GM20000 (cell line): ENCODE measurements at regions not wholly inside any gene's neighbourhood (a gene's known extent, or its start where the extent isn't known, plus 50 kb on each side); places are given as distances from the start of the nearest gene placed in this dataset.

Experiments
- DNase-seq: peaks from one replicate; pipeline ENCODE4 v3.0.0; 2012; ENCODE audit warnings: low spot score
- TF ChIP-seq, protein P1 (sequence below): IDR thresholded peaks from 2 replicates; pipeline ENCODE4 v1.5.1; 2012; ENCODE audit warnings: mild to moderate bottlenecking, control low read depth; ENCODE audit errors: extremely low read depth, missing control alignments

DNA sequence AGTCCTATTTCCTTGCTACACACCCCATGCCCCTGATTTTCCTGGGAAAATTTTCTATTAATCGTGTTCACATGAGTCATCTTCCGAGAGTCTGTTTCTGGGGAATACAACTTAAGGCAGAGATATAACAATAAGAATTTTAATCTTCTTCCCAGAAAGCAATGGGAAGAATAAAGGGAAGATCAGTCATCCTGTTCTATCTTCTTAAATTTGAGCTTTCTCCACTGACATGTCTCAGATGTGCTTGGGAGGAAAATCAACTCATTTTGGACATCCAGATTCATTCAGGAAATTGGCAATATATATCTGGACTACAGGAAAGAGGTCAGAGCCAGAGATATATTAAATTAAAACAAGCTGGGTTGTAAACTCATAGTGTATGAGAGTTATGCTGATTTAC, 62.3 kb upstream of the SPAG16 start:
- TF ChIP-seq, protein P1, sequence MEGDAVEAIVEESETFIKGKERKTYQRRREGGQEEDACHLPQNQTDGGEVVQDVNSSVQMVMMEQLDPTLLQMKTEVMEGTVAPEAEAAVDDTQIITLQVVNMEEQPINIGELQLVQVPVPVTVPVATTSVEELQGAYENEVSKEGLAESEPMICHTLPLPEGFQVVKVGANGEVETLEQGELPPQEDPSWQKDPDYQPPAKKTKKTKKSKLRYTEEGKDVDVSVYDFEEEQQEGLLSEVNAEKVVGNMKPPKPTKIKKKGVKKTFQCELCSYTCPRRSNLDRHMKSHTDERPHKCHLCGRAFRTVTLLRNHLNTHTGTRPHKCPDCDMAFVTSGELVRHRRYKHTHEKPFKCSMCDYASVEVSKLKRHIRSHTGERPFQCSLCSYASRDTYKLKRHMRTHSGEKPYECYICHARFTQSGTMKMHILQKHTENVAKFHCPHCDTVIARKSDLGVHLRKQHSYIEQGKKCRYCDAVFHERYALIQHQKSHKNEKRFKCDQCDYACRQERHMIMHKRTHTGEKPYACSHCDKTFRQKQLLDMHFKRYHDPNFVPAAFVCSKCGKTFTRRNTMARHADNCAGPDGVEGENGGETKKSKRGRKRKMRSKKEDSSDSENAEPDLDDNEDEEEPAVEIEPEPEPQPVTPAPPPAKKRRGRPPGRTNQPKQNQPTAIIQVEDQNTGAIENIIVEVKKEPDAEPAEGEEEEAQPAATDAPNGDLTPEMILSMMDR, result no peak
- no peak for DNase-seq

GRCh38 chr2:213224366-213224765, 59.9 kb upstream of the SPAG16 start:
- no peak for DNase-seq
- TF ChIP-seq, protein P1, result no peak

DNA sequence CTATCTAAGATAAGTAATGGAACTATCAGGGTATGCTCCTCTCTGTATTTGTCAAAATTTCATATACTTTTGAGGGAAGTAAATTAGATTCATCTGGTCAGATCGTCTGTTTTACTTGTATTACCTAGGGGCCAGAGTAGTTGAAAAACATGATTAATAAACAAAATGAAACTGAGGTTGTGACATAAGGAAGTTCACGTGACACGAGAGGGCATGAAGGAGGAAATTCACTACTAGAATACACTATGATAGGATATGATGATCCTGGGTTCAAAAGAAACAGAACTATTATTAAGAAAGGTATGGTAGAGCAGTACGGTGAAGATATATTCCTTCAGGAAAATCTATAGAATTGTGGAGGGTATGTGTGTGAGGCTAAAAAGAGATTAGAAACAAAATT, 58.4 kb upstream of the SPAG16 start:
- no peak for DNase-seq
- TF ChIP-seq, protein P1, result no peak

GRCh38 chr2:213227458-213227857, 56.8 kb upstream of the SPAG16 start:
- TF ChIP-seq, protein P1, result no peak
- no peak for DNase-seq

GRCh38 chr2:213228638-213229037, 55.6 kb upstream of the SPAG16 start:
- TF ChIP-seq, protein P1, result no peak
- DNase-seq, result no peak

DNA sequence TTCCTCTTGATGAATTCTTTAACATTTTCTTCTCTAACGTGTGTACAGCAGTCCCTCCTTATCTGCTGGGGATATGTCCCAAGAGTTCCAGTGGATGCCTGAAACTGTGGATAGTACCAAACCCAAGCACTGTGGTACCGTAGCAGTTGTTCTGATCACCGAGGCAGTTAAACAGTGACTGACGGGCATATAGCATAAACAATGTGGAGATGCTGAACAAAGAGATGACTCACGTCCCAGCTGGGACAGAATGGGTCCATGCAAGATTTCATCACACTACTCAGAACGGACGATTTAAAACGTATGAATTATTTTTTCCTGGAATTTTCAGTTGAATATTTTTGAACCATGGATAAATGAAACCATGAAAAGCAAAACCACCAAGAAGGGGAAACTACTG, 54.5 kb upstream of the SPAG16 start:
- TF ChIP-seq, protein P1, result no peak
- DNase-seq, result no peak

DNA sequence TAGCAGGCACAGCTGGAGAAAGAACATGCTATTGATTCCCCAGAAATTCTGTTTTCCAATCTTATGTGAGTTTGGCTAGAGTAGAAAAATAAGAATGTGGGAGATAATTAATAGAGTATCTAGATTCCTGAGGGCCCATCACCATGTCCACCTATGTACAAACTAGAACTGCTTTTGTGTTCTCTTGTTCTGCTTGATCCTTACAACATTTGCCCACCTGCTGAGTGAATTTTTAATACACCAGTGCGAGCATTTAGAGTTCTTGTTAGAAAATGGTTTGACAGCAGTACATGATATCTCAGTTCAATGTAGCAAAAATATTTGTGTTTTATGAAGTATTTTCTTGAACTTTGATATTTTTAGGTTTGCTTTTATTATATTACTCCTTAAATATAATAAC, 52.3 kb upstream of the SPAG16 start:
- DNase-seq, result no peak
- TF ChIP-seq, protein P1, result no peak
